ENCODE measurements at regions not wholly inside any gene's neighbourhood (a gene's known extent, or its start where the extent isn't known, plus 50 kb on each side); places are given as distances from the start of the nearest gene placed in this dataset.

DNA sequence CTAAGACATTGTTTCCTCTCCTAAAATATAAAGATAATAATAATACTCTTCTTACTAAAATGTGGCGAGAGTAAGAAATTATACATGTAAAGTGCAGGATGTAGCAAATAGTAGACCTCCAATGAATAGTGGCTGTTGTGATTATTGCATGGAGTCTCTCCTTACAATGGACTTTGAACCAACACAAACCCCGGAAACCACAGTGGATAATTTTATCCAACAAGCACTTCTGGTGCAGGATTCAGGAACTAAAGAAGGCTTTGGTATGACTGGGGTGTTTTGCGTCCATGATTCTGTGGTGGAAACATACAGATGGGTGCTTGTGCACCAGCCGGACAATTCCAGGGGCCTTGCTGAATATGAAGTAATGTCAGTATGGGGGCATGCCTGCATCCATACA lies 146.4 kb upstream of the UBASH3B start:
- TF ChIP-seq, protein P1, sequence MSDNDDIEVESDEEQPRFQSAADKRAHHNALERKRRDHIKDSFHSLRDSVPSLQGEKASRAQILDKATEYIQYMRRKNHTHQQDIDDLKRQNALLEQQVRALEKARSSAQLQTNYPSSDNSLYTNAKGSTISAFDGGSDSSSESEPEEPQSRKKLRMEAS (IDR thresholded peaks at IDR 0.05), result no peak
- TF ChIP-seq YY1 (IDR thresholded peaks at IDR 0.05; ENCODE audit: low read depth), result no peak
- TF ChIP-seq, protein P2, sequence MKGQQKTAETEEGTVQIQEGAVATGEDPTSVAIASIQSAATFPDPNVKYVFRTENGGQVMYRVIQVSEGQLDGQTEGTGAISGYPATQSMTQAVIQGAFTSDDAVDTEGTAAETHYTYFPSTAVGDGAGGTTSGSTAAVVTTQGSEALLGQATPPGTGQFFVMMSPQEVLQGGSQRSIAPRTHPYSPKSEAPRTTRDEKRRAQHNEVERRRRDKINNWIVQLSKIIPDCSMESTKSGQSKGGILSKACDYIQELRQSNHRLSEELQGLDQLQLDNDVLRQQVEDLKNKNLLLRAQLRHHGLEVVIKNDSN (IDR thresholded peaks at IDR 0.05), result no peak
- no peak for TF ChIP-seq FOXM1 (IDR thresholded peaks at IDR 0.05; ENCODE audit: borderline replicate concordance, low read depth)
- no peak for TF ChIP-seq CREB1 (IDR thresholded peaks at IDR 0.05; ENCODE audit: low read depth)

- TF ChIP-seq TEAD4 (IDR thresholded peaks at IDR 0.05), result no peak
- no peak for TF ChIP-seq FOXM1 (IDR thresholded peaks at IDR 0.05; ENCODE audit: borderline replicate concordance, low read depth)
- peak; percentile 97 for TF ChIP-seq RAD21 (IDR thresholded peaks at IDR 0.05; ENCODE audit: low read depth)
- TF ChIP-seq, protein P3, sequence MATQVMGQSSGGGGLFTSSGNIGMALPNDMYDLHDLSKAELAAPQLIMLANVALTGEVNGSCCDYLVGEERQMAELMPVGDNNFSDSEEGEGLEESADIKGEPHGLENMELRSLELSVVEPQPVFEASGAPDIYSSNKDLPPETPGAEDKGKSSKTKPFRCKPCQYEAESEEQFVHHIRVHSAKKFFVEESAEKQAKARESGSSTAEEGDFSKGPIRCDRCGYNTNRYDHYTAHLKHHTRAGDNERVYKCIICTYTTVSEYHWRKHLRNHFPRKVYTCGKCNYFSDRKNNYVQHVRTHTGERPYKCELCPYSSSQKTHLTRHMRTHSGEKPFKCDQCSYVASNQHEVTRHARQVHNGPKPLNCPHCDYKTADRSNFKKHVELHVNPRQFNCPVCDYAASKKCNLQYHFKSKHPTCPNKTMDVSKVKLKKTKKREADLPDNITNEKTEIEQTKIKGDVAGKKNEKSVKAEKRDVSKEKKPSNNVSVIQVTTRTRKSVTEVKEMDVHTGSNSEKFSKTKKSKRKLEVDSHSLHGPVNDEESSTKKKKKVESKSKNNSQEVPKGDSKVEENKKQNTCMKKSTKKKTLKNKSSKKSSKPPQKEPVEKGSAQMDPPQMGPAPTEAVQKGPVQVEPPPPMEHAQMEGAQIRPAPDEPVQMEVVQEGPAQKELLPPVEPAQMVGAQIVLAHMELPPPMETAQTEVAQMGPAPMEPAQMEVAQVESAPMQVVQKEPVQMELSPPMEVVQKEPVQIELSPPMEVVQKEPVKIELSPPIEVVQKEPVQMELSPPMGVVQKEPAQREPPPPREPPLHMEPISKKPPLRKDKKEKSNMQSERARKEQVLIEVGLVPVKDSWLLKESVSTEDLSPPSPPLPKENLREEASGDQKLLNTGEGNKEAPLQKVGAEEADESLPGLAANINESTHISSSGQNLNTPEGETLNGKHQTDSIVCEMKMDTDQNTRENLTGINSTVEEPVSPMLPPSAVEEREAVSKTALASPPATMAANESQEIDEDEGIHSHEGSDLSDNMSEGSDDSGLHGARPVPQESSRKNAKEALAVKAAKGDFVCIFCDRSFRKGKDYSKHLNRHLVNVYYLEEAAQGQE (IDR thresholded peaks at IDR 0.05; ENCODE audit: low read depth), result no peak
- TF ChIP-seq CREB1 (IDR thresholded peaks at IDR 0.05; ENCODE audit: low read depth), result no peak
Observed at GRCh38 chr11:122505304-122506006, 150.1 kb upstream of the UBASH3B start.

DNA sequence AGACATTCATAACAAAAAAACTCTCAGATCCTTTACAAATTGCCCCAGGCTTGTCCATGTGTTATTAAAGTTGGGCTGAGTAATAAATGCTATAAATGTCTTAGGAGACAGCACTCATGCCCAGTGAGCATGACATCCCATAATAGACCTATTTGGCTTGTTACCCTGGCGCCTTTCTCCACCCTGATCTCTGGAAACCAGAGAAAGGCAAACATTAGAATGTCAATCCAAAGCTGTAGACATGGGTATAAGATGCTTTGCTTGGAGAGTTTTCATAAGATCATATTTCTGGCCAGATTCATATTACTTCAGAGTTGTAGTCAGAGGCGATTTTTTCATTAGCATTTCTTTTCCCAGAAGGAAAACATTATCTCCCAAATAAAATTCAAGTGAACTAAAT lies 161.3 kb upstream of the UBASH3B start:
- TF ChIP-seq, protein P1 (IDR thresholded peaks at IDR 0.05), result no peak
- no peak for TF ChIP-seq ZBTB7A (IDR thresholded peaks at IDR 0.05; ENCODE audit: low read depth)
- no peak for TF ChIP-seq TEAD4 (IDR thresholded peaks at IDR 0.05)
- no peak for TF ChIP-seq TCF12 (IDR thresholded peaks at IDR 0.05; ENCODE audit: low read depth)
- TF ChIP-seq, protein P3 (IDR thresholded peaks at IDR 0.05; ENCODE audit: low read depth), result no peak
- TF ChIP-seq CEBPB (IDR thresholded peaks at IDR 0.05), result no peak
- TF ChIP-seq CREB1 (IDR thresholded peaks at IDR 0.05; ENCODE audit: low read depth), result no peak
- no peak for TF ChIP-seq NFIC (IDR thresholded peaks at IDR 0.05)

DNA sequence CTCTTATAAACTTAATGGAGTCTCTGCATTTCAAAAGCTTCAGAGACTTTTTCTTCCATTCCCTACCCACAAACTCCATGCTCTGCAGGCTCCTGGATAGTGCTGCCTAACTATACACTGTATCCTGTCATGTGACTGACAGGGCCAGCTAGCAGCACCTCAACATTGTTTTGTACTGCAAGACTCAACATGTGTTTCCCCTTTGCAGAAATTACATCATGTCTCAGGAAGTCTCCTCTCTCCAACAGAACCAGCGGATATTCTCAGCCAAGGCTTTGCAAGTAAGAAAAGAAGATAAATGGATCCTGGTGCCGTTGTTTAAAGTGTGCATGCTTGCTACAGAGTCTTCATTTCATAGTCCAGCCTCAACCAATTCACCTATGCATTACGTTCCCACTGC lies 164.0 kb upstream of the UBASH3B start:
- TF ChIP-seq TAF1 (IDR thresholded peaks at IDR 0.05; ENCODE audit: low read depth), result no peak
- TF ChIP-seq NFIC (IDR thresholded peaks at IDR 0.05), result no peak
- TF ChIP-seq, protein P1 (IDR thresholded peaks at IDR 0.05), result no peak
- TF ChIP-seq YY1 (IDR thresholded peaks at IDR 0.05; ENCODE audit: low read depth), result no peak
- TF ChIP-seq, protein P2 (IDR thresholded peaks at IDR 0.05), result peak; percentile 56; the same call in 1 of the 2 replicates

DNA sequence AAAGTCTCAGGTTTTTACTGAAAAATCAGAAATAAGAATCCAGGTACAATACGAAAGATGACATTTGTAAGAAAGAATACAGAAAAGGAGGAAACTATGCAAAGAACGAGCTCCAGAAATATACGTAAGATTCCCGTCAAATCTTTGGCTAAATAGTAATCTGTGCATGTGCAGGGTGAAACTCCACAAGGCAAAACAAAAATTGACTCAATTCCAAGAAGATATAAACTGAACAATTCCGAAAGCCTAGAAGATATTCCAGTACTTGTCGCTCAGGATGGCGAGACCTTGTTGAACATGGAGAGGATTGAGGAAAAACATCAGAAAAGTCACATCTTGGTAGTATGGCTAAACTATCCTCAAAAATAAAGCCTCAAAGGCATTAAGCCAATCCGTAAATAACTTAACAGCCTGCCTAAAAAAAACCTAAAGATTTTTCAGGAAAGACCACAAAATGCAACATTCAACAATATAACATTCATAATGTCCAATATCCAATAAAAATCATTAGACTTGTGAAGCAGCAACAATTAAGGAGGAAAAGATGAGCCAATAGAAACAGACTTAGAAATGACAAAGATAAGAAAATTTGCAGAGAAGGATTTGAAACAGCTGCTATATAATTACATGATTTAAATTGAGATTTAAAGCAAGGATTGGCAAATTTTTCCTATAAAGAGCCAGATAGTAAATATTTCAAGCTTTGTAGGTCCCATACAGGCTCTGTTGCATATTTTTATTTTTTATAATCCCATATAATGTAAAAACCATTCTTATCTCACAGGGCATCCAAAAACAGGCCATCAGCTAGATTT lies 166.4 kb upstream of the UBASH3B start:
- no peak for TF ChIP-seq EGR1 (IDR thresholded peaks at IDR 0.05)
- no peak for TF ChIP-seq TEAD4 (IDR thresholded peaks at IDR 0.05)
- no peak for TF ChIP-seq TCF12 (IDR thresholded peaks at IDR 0.05; ENCODE audit: low read depth)
- no peak for TF ChIP-seq CREB1 (IDR thresholded peaks at IDR 0.05; ENCODE audit: low read depth)
- no peak for TF ChIP-seq TAF1 (IDR thresholded peaks at IDR 0.05; ENCODE audit: low read depth)
- TF ChIP-seq, protein P2 (IDR thresholded peaks at IDR 0.05), result no peak
- TF ChIP-seq EP300 (IDR thresholded peaks at IDR 0.05; ENCODE audit: borderline replicate concordance), result no peak
- TF ChIP-seq, protein P3 (IDR thresholded peaks at IDR 0.05; ENCODE audit: low read depth), result no peak
- no peak for TF ChIP-seq YY1 (IDR thresholded peaks at IDR 0.05; ENCODE audit: low read depth)
- TF ChIP-seq RAD21 (IDR thresholded peaks at IDR 0.05; ENCODE audit: low read depth), result no peak
- no peak for TF ChIP-seq ZBTB7A (IDR thresholded peaks at IDR 0.05; ENCODE audit: low read depth)
- TF ChIP-seq NFIC (IDR thresholded peaks at IDR 0.05), result no peak
- TF ChIP-seq CEBPB (IDR thresholded peaks at IDR 0.05), result no peak
- no peak for TF ChIP-seq FOXM1 (IDR thresholded peaks at IDR 0.05; ENCODE audit: borderline replicate concordance, low read depth)
- TF ChIP-seq, protein P1 (IDR thresholded peaks at IDR 0.05), result no peak
